AML-193 (cell line): ENCODE measurements at regions not wholly inside any gene's neighbourhood (a gene's known extent, or its start where the extent isn't known, plus 50 kb on each side); places are given as distances from the start of the nearest gene placed in this dataset.
A peak's percentile ranks its signal among the peaks of the same experiment; 100 is the strongest.
"Not testable (repeated sequence)": the region's sequence is repeated elsewhere in the genome, so short reads cannot be mapped to it uniquely, and the experiment has no call there.

ENCODE experiments used
- DNase-seq, 2 experiments: peaks; one replicate each; lab custom pipeline; 2025; lab: John Stamatoyannopoulos, UW

GRCh38 chr10:23955456-23956225 lies 253.3 kb upstream of the KIAA1217 start:
- DNase-seq: no peak

GRCh38 chr10:23965123-23965522 lies 243.8 kb upstream of the KIAA1217 start:
- no peak for DNase-seq

GRCh38 chr10:23965880-23966279 lies 243.1 kb upstream of the KIAA1217 start:
- no peak for DNase-seq

- DNase-seq: no peak
Measured at GRCh38 chr10:23966504-23967051, 242.4 kb upstream of the KIAA1217 start.

GRCh38 chr10:23968301-23968700 lies 240.6 kb upstream of the KIAA1217 start:
- DNase-seq: no peak

- DNase-seq: no peak
Measured at GRCh38 chr10:23974746-23975272, 234.1 kb upstream of the KIAA1217 start.

GRCh38 chr10:23975431-23975830 lies 233.5 kb upstream of the KIAA1217 start:
- no peak for DNase-seq

- DNase-seq: no peak
Measured at GRCh38 chr10:23976275-23976674, 232.7 kb upstream of the KIAA1217 start.

- no peak for DNase-seq
Measured at GRCh38 chr10:23978317-23978716, 230.6 kb upstream of the KIAA1217 start.

GRCh38 chr10:23980094-23980493 lies 228.8 kb upstream of the KIAA1217 start:
- DNase-seq: no peak

GRCh38 chr10:23981520-23982309 lies 227.2 kb upstream of the KIAA1217 start:
- no peak for DNase-seq

- not testable (repeated sequence) for DNase-seq
Measured at GRCh38 chr10:23984405-23984804, 224.5 kb upstream of the KIAA1217 start.

GRCh38 chr10:23988006-23988405 lies 220.9 kb upstream of the KIAA1217 start:
- DNase-seq: no peak

- peak; percentile 7 to 12 for DNase-seq
Measured at GRCh38 chr10:23994459-23995046, 214.4 kb upstream of the KIAA1217 start.

GRCh38 chr10:23999445-23999844 lies 209.5 kb upstream of the KIAA1217 start:
- DNase-seq: no peak

GRCh38 chr10:24000271-24000813 lies 208.6 kb upstream of the KIAA1217 start:
- no peak for DNase-seq

GRCh38 chr10:24006741-24007140 lies 202.2 kb upstream of the KIAA1217 start:
- no peak for DNase-seq

- no peak for DNase-seq
Measured at GRCh38 chr10:24007359-24007758, 201.6 kb upstream of the KIAA1217 start.

GRCh38 chr10:24008164-24009091 lies 200.5 kb upstream of the KIAA1217 start:
- no peak for DNase-seq

- no peak for DNase-seq
Measured at GRCh38 chr10:24009115-24009514, 199.8 kb upstream of the KIAA1217 start.

GRCh38 chr10:24009736-24010135 lies 199.2 kb upstream of the KIAA1217 start:
- DNase-seq: no peak
